ENCODE measurements at regions not wholly inside any gene's neighbourhood (a gene's known extent, or its start where the extent isn't known, plus 50 kb on each side); places are given as distances from the start of the nearest gene placed in this dataset.

- TF ChIP-seq, protein P1, sequence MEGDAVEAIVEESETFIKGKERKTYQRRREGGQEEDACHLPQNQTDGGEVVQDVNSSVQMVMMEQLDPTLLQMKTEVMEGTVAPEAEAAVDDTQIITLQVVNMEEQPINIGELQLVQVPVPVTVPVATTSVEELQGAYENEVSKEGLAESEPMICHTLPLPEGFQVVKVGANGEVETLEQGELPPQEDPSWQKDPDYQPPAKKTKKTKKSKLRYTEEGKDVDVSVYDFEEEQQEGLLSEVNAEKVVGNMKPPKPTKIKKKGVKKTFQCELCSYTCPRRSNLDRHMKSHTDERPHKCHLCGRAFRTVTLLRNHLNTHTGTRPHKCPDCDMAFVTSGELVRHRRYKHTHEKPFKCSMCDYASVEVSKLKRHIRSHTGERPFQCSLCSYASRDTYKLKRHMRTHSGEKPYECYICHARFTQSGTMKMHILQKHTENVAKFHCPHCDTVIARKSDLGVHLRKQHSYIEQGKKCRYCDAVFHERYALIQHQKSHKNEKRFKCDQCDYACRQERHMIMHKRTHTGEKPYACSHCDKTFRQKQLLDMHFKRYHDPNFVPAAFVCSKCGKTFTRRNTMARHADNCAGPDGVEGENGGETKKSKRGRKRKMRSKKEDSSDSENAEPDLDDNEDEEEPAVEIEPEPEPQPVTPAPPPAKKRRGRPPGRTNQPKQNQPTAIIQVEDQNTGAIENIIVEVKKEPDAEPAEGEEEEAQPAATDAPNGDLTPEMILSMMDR (IDR thresholded peaks at IDR 0.05; ENCODE audit: low read depth, low read length, poor library complexity, severe bottlenecking), result no peak
- no peak for TF ChIP-seq EZH2phosphoT487 (IDR thresholded peaks at IDR 0.05; ENCODE audit: borderline replicate concordance, low read length)
Observed at GRCh38 chr3:180820400-180820799, 92.1 kb upstream of the FXR1 start.
